ENCODE measurements at regions not wholly inside any gene's neighbourhood (a gene's known extent, or its start where the extent isn't known, plus 50 kb on each side); places are given as distances from the start of the nearest gene placed in this dataset.

GRCh38 chr3:180828723-180829408 lies 83.6 kb upstream of the FXR1 start:
- dilution Hi-C loops (cut with MboI; ENCODE audit: extremely low pct_ligation_motif_present, low sequenced_read_pairs), result no loop called here

More at GRCh38 chr3:180828723-180829408, 83.6 kb upstream of the FXR1 start:
- no peak overlapping the region for H3K4me2 ChIP-seq (ENCODE audit: insufficient read depth, low read length)
- intact Hi-C loops (cut with micrococcal nuclease), result no loop called here
- H3K27me3 ChIP-seq (ENCODE audit: control insufficient read depth in 2 of 2, insufficient read depth in 2 of 2, low read length in 2 of 2), result no peaks in the 10 kb centered on the region
- no peaks in the 10 kb centered on the region for H3K4me1 ChIP-seq (ENCODE audit: control insufficient read depth, extremely low read depth, insufficient read depth, low read length)
- ChIA-PET POLR2A (no interaction called here), CTCF (no interaction called here)
- BruUV-seq (replicated peaks), result no TSS peak
- no peak overlapping the region for H3K4me3 ChIP-seq (replicated peaks in 1 of 3; ENCODE audit: insufficient read depth in 1 of 3, low read depth in 1 of 3, low read length in 3 of 3)
- DNase-seq (ENCODE audit: low read depth, low spot score) (no peak), FAIRE-seq (no peak)
- H3K9ac ChIP-seq (replicated peaks; ENCODE audit: extremely low read depth, insufficient read depth, low read length), result no peak overlapping the region
- no peaks in the 10 kb centered on the region for H4K20me1 ChIP-seq (replicated peaks; ENCODE audit: control insufficient read depth, extremely low read depth, insufficient read depth, low read length)
- H3K27ac ChIP-seq (ENCODE audit: insufficient read depth, low read depth, low read length), result no peak overlapping the region
- no peak overlapping the region for H2AFZ ChIP-seq (ENCODE audit: low read depth, low read length)
- H3K79me2 ChIP-seq (ENCODE audit: control insufficient read depth, insufficient read depth, low read length), result no peaks in the 10 kb centered on the region
- no peak for TF ChIP-seq MAX (IDR thresholded peaks at IDR 0.05; ENCODE audit: insufficient read depth, insufficient read length)
- no peak for TF ChIP-seq GATA2 (IDR thresholded peaks at IDR 0.05; ENCODE audit: insufficient read depth, insufficient read length, low read depth, low read length)
- TF ChIP-seq MYC (IDR thresholded peaks at IDR 0.05; ENCODE audit: low read depth, low read length), result no peak
- TF ChIP-seq POLR2A (IDR thresholded peaks at IDR 0.05; ENCODE audit: low read depth, low read length), result no peak
- TF ChIP-seq JUN (IDR thresholded peaks at IDR 0.05; ENCODE audit: borderline replicate concordance, insufficient read depth, insufficient read length, low read depth), result no peak
- TF ChIP-seq FOS (IDR thresholded peaks at IDR 0.05; ENCODE audit: borderline replicate concordance, insufficient read depth, low read length), result no peak
- no peak for TF ChIP-seq EZH2 (IDR thresholded peaks at IDR 0.05; ENCODE audit: borderline replicate concordance, low read depth, low read length, severe bottlenecking)
- no peak for TF ChIP-seq POLR2AphosphoS5 (IDR thresholded peaks at IDR 0.05; ENCODE audit: insufficient read depth, low read depth, low read length)
- TF ChIP-seq CTCF (IDR thresholded peaks at IDR 0.05; ENCODE audit: extremely low read depth in 1 of 2, insufficient read depth in 1 of 2, low read depth in 1 of 2, low read length in 2 of 2), result no peak
- no peaks in the 10 kb centered on the region for H3K9me3 ChIP-seq (replicated peaks; ENCODE audit: control insufficient read depth, insufficient read depth, low read length)
- H3K36me3 ChIP-seq (ENCODE audit: control insufficient read depth in 2 of 2, extremely low read depth in 1 of 2, insufficient read depth in 2 of 2, low read length in 2 of 2), result no peaks in the 10 kb centered on the region
- no peaks in the 10 kb centered on the region for H3K9me1 ChIP-seq (replicated peaks; ENCODE audit: control insufficient read depth, extremely low read depth, insufficient read depth, low read length)

Data from endothelial cell of umbilical vein (primary cell).